H1 (cell line): ENCODE measurements at regions not wholly inside any gene's neighbourhood (a gene's known extent, or its start where the extent isn't known, plus 50 kb on each side); places are given as distances from the start of the nearest gene placed in this dataset.

ENCODE experiments used
- CHD1 ChIP-seq: IDR thresholded peaks from 2 replicates; pipeline ENCODE4 v1.6.1; 2012; ENCODE audit warnings: low read depth, low read length, improper control_type of control experiment
- NRF1 ChIP-seq: IDR thresholded peaks from 2 replicates; pipeline ENCODE4 v1.6.1; 2011; ENCODE audit warnings: mild to moderate bottlenecking, low read depth, low read length, improper control_type of control experiment
- PHF8 ChIP-seq: fragments of 200-600 bp; sonication (generic); conservative IDR thresholded peaks from 2 replicates; pipeline ENCODE4 v1.7.1; 2012; ENCODE audit warnings: low read depth, mild to moderate bottlenecking, inconsistent platforms, low read length, moderate library complexity
- POU5F1 ChIP-seq: IDR thresholded peaks from 2 replicates; pipeline ENCODE4 v1.6.1; 2011; ENCODE audit warnings: low read depth, mild to moderate bottlenecking, low read length, moderate library complexity
- SRF ChIP-seq: IDR thresholded peaks from 2 replicates; pipeline ENCODE4 v1.6.1; 2011; ENCODE audit warnings: mild to moderate bottlenecking, low read depth, low read length, moderate library complexity
- TEAD4 ChIP-seq: IDR thresholded peaks from 2 replicates; pipeline ENCODE4 v1.6.1; 2012; ENCODE audit warnings: low read depth, low read length, inconsistent platforms, mixed read lengths
- TF ChIP-seq, protein P1 (sequence below): IDR thresholded peaks from 2 replicates; pipeline ENCODE4 v1.6.1; 2011; ENCODE audit warnings: low read depth, mild to moderate bottlenecking, low read length; ENCODE audit not compliant: insufficient read depth

DNA sequence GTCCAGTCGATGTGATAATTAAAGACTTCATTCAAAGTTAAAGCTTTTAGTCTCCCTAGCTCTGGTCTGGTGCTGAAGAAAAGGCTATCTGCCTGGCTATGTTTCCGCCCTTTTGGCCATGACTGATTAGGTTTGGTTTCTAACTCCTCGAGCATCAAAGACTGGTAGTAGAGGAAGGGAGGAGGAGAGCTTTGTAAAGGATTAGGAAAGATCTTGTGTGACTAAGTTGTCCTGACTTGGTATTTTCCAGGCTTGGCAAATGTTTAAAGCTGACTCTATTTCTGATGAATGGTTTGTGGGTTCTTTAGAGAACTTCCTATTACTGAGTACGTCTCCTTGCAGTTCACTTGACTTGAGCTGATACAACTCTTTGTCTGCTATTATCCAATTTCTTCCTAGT is 312.9 kb downstream of the GJA1 start (continued):
- TF ChIP-seq TEAD4 (no peak), PHF8 (no peak), SRF (no peak), POU5F1 (no peak), NRF1 (no peak), CHD1 (no peak)
- TF ChIP-seq, protein P1, sequence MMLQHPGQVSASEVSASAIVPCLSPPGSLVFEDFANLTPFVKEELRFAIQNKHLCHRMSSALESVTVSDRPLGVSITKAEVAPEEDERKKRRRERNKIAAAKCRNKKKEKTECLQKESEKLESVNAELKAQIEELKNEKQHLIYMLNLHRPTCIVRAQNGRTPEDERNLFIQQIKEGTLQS, result no peak
